Liver (tissue), 8 donors: ENCODE measurements at regions not wholly inside any gene's neighbourhood (a gene's known extent, or its start where the extent isn't known, plus 50 kb on each side); places are given as distances from the start of the nearest gene placed in this dataset.

ENCODE experiments used
- DNase-seq: peaks from one replicate; pipeline ENCODE4 v3.0.0-alpha.2; 2017; ENCODE audit warnings: low spot score
- H3K27ac ChIP-seq, 2 donors: one replicate each; pipeline ENCODE4 v1.7.0; 2013; ENCODE audit warnings: inconsistent platforms in 2 of 2, low read length in 2 of 2, control low read depth in 1 of 2, low read depth in 1 of 2, mild to moderate bottlenecking in 1 of 2
- H3K27me3 ChIP-seq, 4 donors: one replicate each; pipeline versions ENCODE4 v1.6.1 to v1.7.0; 2013; ENCODE audit warnings: low read length in 3 of 4, inconsistent platforms in 1 of 4, mild to moderate bottlenecking in 1 of 4, moderate library complexity in 1 of 4; ENCODE audit not compliant: control insufficient read depth in 4 of 4, insufficient read depth in 4 of 4
- H3K36me3 ChIP-seq, 4 donors: one replicate each; pipeline versions ENCODE4 v1.6.1 to v1.7.0; 2013; ENCODE audit warnings: low read length in 3 of 4, mild to moderate bottlenecking in 3 of 4, low read depth in 1 of 4, moderate library complexity in 1 of 4; ENCODE audit not compliant: control insufficient read depth in 4 of 4, insufficient read depth in 3 of 4
- H3K4me1 ChIP-seq, 4 donors: one replicate each; pipeline versions ENCODE4 v1.6.1 to v1.7.0; 2013; ENCODE audit warnings: low read length in 3 of 4, mild to moderate bottlenecking in 3 of 4, moderate library complexity in 1 of 4; ENCODE audit not compliant: control insufficient read depth in 4 of 4, insufficient read depth in 4 of 4
- H3K4me3 ChIP-seq, 3 donors: one replicate each; pipeline versions ENCODE4 v1.6.1 to v1.7.0; 2013; ENCODE audit warnings: low read length in 3 of 3, control low read depth in 1 of 3, low read depth in 1 of 3, mild to moderate bottlenecking in 1 of 3
- H3K9ac ChIP-seq, 2 donors: one replicate each; pipeline ENCODE4 v1.7.0; 2013; ENCODE audit warnings: low read length in 2 of 2, mild to moderate bottlenecking in 2 of 2, moderate library complexity in 2 of 2, control low read depth in 1 of 2, low read depth in 1 of 2
- H3K9me3 ChIP-seq, 4 donors: one replicate each; pipeline versions ENCODE4 v1.6.1 to v1.7.0; 2013; ENCODE audit warnings: low read length in 3 of 4; ENCODE audit not compliant: control insufficient read depth in 4 of 4
- ATF3 ChIP-seq: IDR thresholded peaks from 2 replicates; pipeline ENCODE4 v1.6.1; 2016; ENCODE audit warnings: antibody characterized with exemption
- CTCF ChIP-seq: fragments of 150-350 bp; IDR thresholded peaks from 2 replicates; pipeline ENCODE4 v1.5.1; 2017; ENCODE audit warnings: improper control_type of control experiment, low read depth, low read length; ENCODE audit not compliant: missing input control
- EGR1 ChIP-seq, 2 donors: IDR thresholded peaks; 2 replicates each; pipeline ENCODE4 v1.6.1; 2016 to 2018; ENCODE audit warnings: antibody characterized with exemption in 2 of 2, low read depth in 2 of 2
- FOXA1 ChIP-seq: IDR thresholded peaks from 2 replicates; pipeline ENCODE4 v1.6.1; 2016; ENCODE audit warnings: antibody characterized with exemption
- FOXA2 ChIP-seq: IDR thresholded peaks from 2 replicates; pipeline ENCODE4 v1.6.1; 2016; ENCODE audit warnings: antibody characterized with exemption
- GABPA ChIP-seq, 2 donors: IDR thresholded peaks in 1 of 2; conservative IDR thresholded peaks in 1 of 2; 2 replicates each; pipeline ENCODE4 v1.6.1; 2016; ENCODE audit warnings: antibody characterized with exemption in 2 of 2, mild to moderate bottlenecking in 1 of 2, moderate library complexity in 1 of 2
- HNF4A ChIP-seq, 2 donors: conservative IDR thresholded peaks; 2 replicates each; pipeline ENCODE4 v1.6.1; 2016; ENCODE audit warnings: antibody characterized with exemption in 2 of 2, mild to moderate bottlenecking in 2 of 2
- HNF4G ChIP-seq: IDR thresholded peaks from 2 replicates; pipeline ENCODE4 v1.6.1; 2016; ENCODE audit warnings: antibody characterized with exemption
- JUND ChIP-seq, 2 donors: IDR thresholded peaks; 2 replicates each; pipeline ENCODE4 v1.6.1; 2016; ENCODE audit warnings: antibody characterized with exemption in 2 of 2
- MAX ChIP-seq: IDR thresholded peaks from 2 replicates; pipeline ENCODE4 v1.6.1; 2016; ENCODE audit warnings: antibody characterized with exemption
- NR2F2 ChIP-seq: IDR thresholded peaks from 2 replicates; pipeline ENCODE4 v1.6.1; 2016; ENCODE audit warnings: antibody characterized with exemption
- RAD21 ChIP-seq, 2 donors: IDR thresholded peaks; 2 replicates each; pipeline ENCODE4 v1.6.1; 2016; ENCODE audit warnings: antibody characterized with exemption in 2 of 2, mild to moderate bottlenecking in 2 of 2
- REST ChIP-seq: IDR thresholded peaks from 2 replicates; pipeline ENCODE4 v1.6.1; 2016; ENCODE audit warnings: antibody characterized with exemption, mild to moderate bottlenecking
- RXRA ChIP-seq, 2 donors: IDR thresholded peaks; 2 replicates each; pipeline ENCODE4 v1.6.1; 2017 to 2018; ENCODE audit warnings: antibody characterized with exemption in 2 of 2, mild to moderate bottlenecking in 1 of 2
- SP1 ChIP-seq: IDR thresholded peaks from 2 replicates; pipeline ENCODE4 v1.6.1; 2018; ENCODE audit warnings: antibody characterized with exemption, mild to moderate bottlenecking
- TAF1 ChIP-seq: conservative IDR thresholded peaks from 2 replicates; pipeline ENCODE4 v1.6.1; 2016; ENCODE audit warnings: antibody characterized with exemption, mild to moderate bottlenecking
- YY1 ChIP-seq: IDR thresholded peaks from 2 replicates; pipeline ENCODE4 v1.6.1; 2016; ENCODE audit warnings: antibody characterized with exemption, mild to moderate bottlenecking
- ZBTB33 ChIP-seq: IDR thresholded peaks from 2 replicates; pipeline ENCODE4 v1.6.1; 2016; ENCODE audit warnings: antibody characterized with exemption
- WGBS: extraction: QIAGEN DNeasy Blood & Tissue Kit; methylation state at CpG from one replicate; pipeline ENCODE4 v1.1.7; 2013; 5-methylcytosine and 5-hydroxymethylcytosine counted together
- donor health status: healthy.
- donor health status: healthy.
- donor health status: healthy.
- donor health status: healthy.
- donor health status: healthy.

GRCh38 chr19:30790056-30790680 lies 418.0 kb downstream of the ZNF536 start:
- Histone ChIP-seq H3K4me3 (no peak overlapping the region), H3K27me3 (peaks cover 0 to 4% (median 0%) of the 10 kb centered on the region in 4 donors), H3K9ac (no peak overlapping the region), H3K4me1 (no peaks in the 10 kb centered on the region), H3K36me3 (no peaks in the 10 kb centered on the region), H3K9me3 (no peaks in the 10 kb centered on the region), H3K27ac (no peak overlapping the region)
- 82% methylated on average over 3 of the region's 3 CpGs for WGBS
- peak; percentile 6 for DNase-seq
- no peak for TF ChIP-seq MAX
- TF ChIP-seq TAF1: no peak
- TF ChIP-seq FOXA1: no peak
- no peak for TF ChIP-seq SP1
- TF ChIP-seq FOXA2: no peak
- TF ChIP-seq NR2F2: no peak
- TF ChIP-seq EGR1 (IDR thresholded peaks at IDR 0.05; ENCODE audit: low read depth in 2 of 2): no peak
- no peak for TF ChIP-seq RXRA (IDR thresholded peaks at IDR 0.05)
- no peak for TF ChIP-seq ZBTB33
- no peak for TF ChIP-seq RAD21 (IDR thresholded peaks at IDR 0.05)
- TF ChIP-seq GABPA (IDR thresholded peaks at IDR 0.05 in 1 of 2, conservative IDR thresholded peaks at IDR 0.05 in 1 of 2): no peak
- no peak for TF ChIP-seq ATF3
- no peak for TF ChIP-seq HNF4A (conservative IDR thresholded peaks at IDR 0.05)
- TF ChIP-seq YY1: no peak
- TF ChIP-seq REST: no peak
- TF ChIP-seq HNF4G: no peak
- TF ChIP-seq JUND (IDR thresholded peaks at IDR 0.05): no peak
- TF ChIP-seq CTCF: no peak
